GM23338 (cell line): ENCODE measurements at regions not wholly inside any gene's neighbourhood (a gene's known extent, or its start where the extent isn't known, plus 50 kb on each side); places are given as distances from the start of the nearest gene placed in this dataset.

Experiments
- ATAC-seq: fragments of 200-7000 bp; cut with Tn5 transposase; 3 replicates; pipeline ENCODE4 v1.9.1; 2020
- DNase-seq: peaks from one replicate; pipeline ENCODE4 v3.0.0-alpha.2; 2015; ENCODE audit warnings: low spot score
- H2AFZ ChIP-seq: fragments of 200-600 bp; sonication (generic); 2 replicates; pipeline ENCODE4 v1.8.0; 2016; ENCODE audit warnings: antibody characterized with exemption, mild to moderate bottlenecking, moderate library complexity
- H3F3A ChIP-seq: fragments of 200-600 bp; sonication (generic); replicated peaks from 2 replicates; pipeline ENCODE4 v1.8.0; 2017; ENCODE audit warnings: antibody characterized with exemption, mixed run types, low read depth
- H3K27ac ChIP-seq: fragments of 200-600 bp; sonication (generic); 2 replicates; pipeline ENCODE4 v1.6.1; 2016; ENCODE audit warnings: low read depth
- H3K27me3 ChIP-seq: fragments of 200-600 bp; sonication (generic); 2 replicates; pipeline ENCODE4 v1.8.0; 2016; ENCODE audit warnings: mild to moderate bottlenecking, mixed run types, moderate library complexity; ENCODE audit not compliant: insufficient read depth
- H3K36me3 ChIP-seq: fragments of 200-600 bp; sonication (generic); 2 replicates; pipeline ENCODE4 v1.8.0; 2016; ENCODE audit warnings: mild to moderate bottlenecking; ENCODE audit not compliant: insufficient read depth
- H3K4me1 ChIP-seq: fragments of 200-600 bp; sonication (generic); 2 replicates; pipeline ENCODE4 v1.8.0; 2016; ENCODE audit warnings: mild to moderate bottlenecking, moderate library complexity; ENCODE audit not compliant: insufficient read depth
- H3K4me2 ChIP-seq: fragments of 200-600 bp; sonication (generic); 2 replicates; pipeline ENCODE4 v1.7.1; 2017; ENCODE audit warnings: mixed run types
- H3K4me3 ChIP-seq: fragments of 200-600 bp; sonication (generic); 2 replicates; pipeline ENCODE4 v1.6.1; 2016; ENCODE audit warnings: mixed run types
- H3K79me2 ChIP-seq: fragments of 200-600 bp; sonication (generic); replicated peaks from 2 replicates; pipeline ENCODE4 v1.8.0; 2017; ENCODE audit warnings: mild to moderate bottlenecking; ENCODE audit not compliant: insufficient read depth
- H3K9me2 ChIP-seq: fragments of 200-600 bp; sonication (generic); 2 replicates; pipeline ENCODE4 v1.8.0; 2017; ENCODE audit not compliant: insufficient read depth
- H4K20me1 ChIP-seq: fragments of 200-600 bp; sonication (generic); replicated peaks from 2 replicates; pipeline ENCODE4 v1.8.0; 2017; ENCODE audit warnings: mild to moderate bottlenecking; ENCODE audit not compliant: insufficient read depth
- H3K27ac Mint-ChIP-seq: 2 replicates; pipeline ENCODE4 v1.8.0; 2020; ENCODE audit warnings: inconsistent platforms, mild to moderate bottlenecking, moderate library complexity, mixed read lengths
- H3K27me3 Mint-ChIP-seq: 3 replicates; pipeline ENCODE4 v1.8.0; 2022; ENCODE audit warnings: low read depth, mild to moderate bottlenecking, moderate library complexity, mixed read lengths, inconsistent platforms; ENCODE audit not compliant: insufficient read depth, poor library complexity
- H3K36me3 Mint-ChIP-seq: 3 replicates; pipeline ENCODE4 v1.8.0; 2021; ENCODE audit warnings: low read depth, mild to moderate bottlenecking, inconsistent platforms, moderate library complexity, mixed read lengths
- H3K4me1 Mint-ChIP-seq: 3 replicates; pipeline ENCODE4 v1.8.0; 2020; ENCODE audit warnings: mild to moderate bottlenecking, inconsistent platforms, mixed read lengths
- H3K4me3 Mint-ChIP-seq: 3 replicates; pipeline ENCODE4 v1.8.0; 2021; ENCODE audit warnings: moderate library complexity, mild to moderate bottlenecking, inconsistent platforms, mixed read lengths
- H3K9me3 Mint-ChIP-seq: 3 replicates; pipeline ENCODE4 v1.8.0; 2020; ENCODE audit warnings: moderate library complexity, mild to moderate bottlenecking, inconsistent platforms, mixed read lengths
- CREB1 ChIP-seq: fragments of 250-450 bp; sonication (Bioruptor Pico); IDR thresholded peaks from 2 replicates; pipeline ENCODE4 v1.5.0; 2020; ENCODE audit warnings: low read depth, mild to moderate bottlenecking, moderate library complexity
- ETS1 ChIP-seq: IDR thresholded peaks from 2 replicates; pipeline ENCODE4 v1.6.1; 2016; ENCODE audit warnings: antibody characterized with exemption
- EZH2 ChIP-seq: fragments of 200-600 bp; sonication (generic); IDR thresholded peaks from one replicate; pipeline ENCODE4 v1.8.0; 2017; ENCODE audit warnings: antibody characterized with exemption, mild to moderate bottlenecking, low read depth; ENCODE audit not compliant: unreplicated experiment
- EZH2phosphoT487 ChIP-seq: fragments of 200-600 bp; sonication (generic); IDR thresholded peaks from one replicate; pipeline ENCODE4 v1.8.1; 2018; ENCODE audit warnings: antibody characterized with exemption; ENCODE audit not compliant: unreplicated experiment
- NANOG ChIP-seq: IDR thresholded peaks from 2 replicates; pipeline ENCODE4 v1.6.1; 2016; ENCODE audit warnings: antibody characterized with exemption, borderline replicate concordance
- POLR2AphosphoS5 ChIP-seq: IDR thresholded peaks from 2 replicates; pipeline ENCODE4 v1.6.1; 2016; ENCODE audit warnings: antibody characterized with exemption, low read depth
- REST ChIP-seq: IDR thresholded peaks from one replicate; pipeline ENCODE4 v1.6.1; 2018; ENCODE audit warnings: antibody characterized with exemption; ENCODE audit not compliant: unreplicated experiment
- STAT1 ChIP-seq: IDR thresholded peaks from one replicate; pipeline ENCODE4 v1.6.1; 2016; ENCODE audit warnings: antibody characterized with exemption; ENCODE audit not compliant: unreplicated experiment
- ZNF114 ChIP-seq: fragments of 250-450 bp; sonication (Bioruptor Pico); IDR thresholded peaks from 2 replicates; pipeline ENCODE4 v1.5.0; 2020; ENCODE audit warnings: mild to moderate bottlenecking, moderate library complexity
- ZNF331 ChIP-seq: fragments of 250-450 bp; sonication (Bioruptor Pico); IDR thresholded peaks from 2 replicates; pipeline ENCODE4 v1.5.0; 2020; ENCODE audit warnings: low read depth, mild to moderate bottlenecking, moderate library complexity
- ZNF462 ChIP-seq: fragments of 250-450 bp; sonication (Bioruptor Pico); IDR thresholded peaks from 2 replicates; pipeline ENCODE4 v1.5.0; 2020; ENCODE audit warnings: mild to moderate bottlenecking, moderate library complexity

- no peaks in the 10 kb centered on the region for H3K27me3 ChIP-seq
- no peaks in the 10 kb centered on the region for H3K79me2 ChIP-seq
- no peak overlapping the region for H3K4me2 ChIP-seq
- no peaks in the 10 kb centered on the region for H3K9me3 Mint-ChIP-seq
- no peak for TF ChIP-seq CREB1 (CRISPR knock-in tag)
- no peak for TF ChIP-seq EZH2phosphoT487
- TF ChIP-seq ZNF114 (CRISPR knock-in tag): no peak
- TF ChIP-seq ZNF331 (CRISPR knock-in tag): no peak
- TF ChIP-seq ETS1: no peak
- TF ChIP-seq EZH2: no peak
- TF ChIP-seq NANOG: no peak
- TF ChIP-seq POLR2AphosphoS5: no peak
- H3F3A ChIP-seq: no peaks in the 10 kb centered on the region
- H3K27me3 Mint-ChIP-seq: no peaks in the 10 kb centered on the region
- H3K27ac Mint-ChIP-seq: no peak overlapping the region; the same call in 1 of the 2 replicates
- no peaks in the 10 kb centered on the region for H4K20me1 ChIP-seq
- H3K4me1 Mint-ChIP-seq: no peaks in the 10 kb centered on the region
- H2AFZ ChIP-seq: no peak overlapping the region; the same call in 1 of the 2 replicates
- H3K27ac ChIP-seq: no peak overlapping the region
- no peak overlapping the region for H3K4me3 Mint-ChIP-seq
- no peaks in the 10 kb centered on the region for H3K4me1 ChIP-seq
- H3K4me3 ChIP-seq: no peak overlapping the region
- no peaks in the 10 kb centered on the region for H3K36me3 Mint-ChIP-seq
- ATAC-seq (no peak), DNase-seq (peak; percentile 3)
- H3K36me3 ChIP-seq: no peaks in the 10 kb centered on the region
- H3K9me2 ChIP-seq: no peaks in the 10 kb centered on the region
These were observed 290.7 kb upstream of the PDE3A start for GRCh38 chr12:20077618-20078017.

GRCh38 chr12:20089077-20089476 lies 279.3 kb upstream of the PDE3A start:
- Mint-ChIP-seq H3K36me3 (peaks cover 4% of the 10 kb centered on the region; the same call in 1 of the 3 replicates), H3K4me1 (no peaks in the 10 kb centered on the region), H3K9me3 (peaks cover 15% of the 10 kb centered on the region), H3K4me3 (no peak overlapping the region), H3K27ac (no peak overlapping the region), H3K27me3 (no peaks in the 10 kb centered on the region)
- H3K4me3 ChIP-seq: no peak overlapping the region
- no peak overlapping the region for H2AFZ ChIP-seq
- ATAC-seq: no peak
- H3K9me2 ChIP-seq: no peaks in the 10 kb centered on the region
- H3K27me3 ChIP-seq: no peaks in the 10 kb centered on the region
- no peak for DNase-seq
- H3K79me2 ChIP-seq: no peaks in the 10 kb centered on the region
- no peaks in the 10 kb centered on the region for H3F3A ChIP-seq
- no peaks in the 10 kb centered on the region for H3K36me3 ChIP-seq
- no peak overlapping the region for H3K4me2 ChIP-seq
- no peaks in the 10 kb centered on the region for H4K20me1 ChIP-seq
- no peak overlapping the region for H3K27ac ChIP-seq
- no peaks in the 10 kb centered on the region for H3K4me1 ChIP-seq
- TF ChIP-seq ZNF114 (CRISPR knock-in tag) (no peak), ZNF462 (no peak), STAT1 (no peak), REST (no peak), ZNF331 (CRISPR knock-in tag) (no peak)
